ENCODE measurements at regions not wholly inside any gene's neighbourhood (a gene's known extent, or its start where the extent isn't known, plus 50 kb on each side); places are given as distances from the start of the nearest gene placed in this dataset.
"Not testable (repeated sequence)": the region's sequence is repeated elsewhere in the genome, so short reads cannot be mapped to it uniquely, and the experiment has no call there.

DNA sequence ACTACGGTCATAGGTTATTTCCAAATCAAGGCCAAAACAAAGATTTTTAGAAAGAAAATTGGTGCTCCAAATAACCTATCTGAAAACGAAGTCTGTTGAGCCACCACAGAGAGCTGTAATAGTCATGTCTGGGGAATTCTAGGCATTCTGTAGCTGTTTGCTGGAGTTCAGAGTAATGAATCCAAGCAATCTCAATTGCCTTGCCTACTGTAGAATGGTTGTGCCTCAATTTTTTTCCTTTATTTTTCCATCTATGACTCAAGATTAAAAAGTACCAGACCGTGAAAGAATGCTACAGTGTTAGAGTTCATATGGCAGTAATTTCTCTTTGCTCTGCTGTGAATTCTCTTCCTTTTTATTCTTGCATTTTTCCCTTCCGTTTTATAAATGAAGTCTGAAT lies 1007.2 kb upstream of the ALCAM start:
- H3K4me3 Mint-ChIP-seq: no peak overlapping the region
- no peaks in the 10 kb centered on the region for H3K27me3 Mint-ChIP-seq (ENCODE audit: insufficient read depth)
- no peak for DNase-seq (ENCODE audit: low spot score)
- intact Hi-C loops (cut with micrococcal nuclease): no loop called here
- H3K36me3 Mint-ChIP-seq (ENCODE audit: low read depth): no peaks in the 10 kb centered on the region
- H3K27ac Mint-ChIP-seq: no peak overlapping the region
- H3K4me1 Mint-ChIP-seq (ENCODE audit: low read depth): no peaks in the 10 kb centered on the region
- no peaks in the 10 kb centered on the region for H3K9me3 Mint-ChIP-seq

DNA sequence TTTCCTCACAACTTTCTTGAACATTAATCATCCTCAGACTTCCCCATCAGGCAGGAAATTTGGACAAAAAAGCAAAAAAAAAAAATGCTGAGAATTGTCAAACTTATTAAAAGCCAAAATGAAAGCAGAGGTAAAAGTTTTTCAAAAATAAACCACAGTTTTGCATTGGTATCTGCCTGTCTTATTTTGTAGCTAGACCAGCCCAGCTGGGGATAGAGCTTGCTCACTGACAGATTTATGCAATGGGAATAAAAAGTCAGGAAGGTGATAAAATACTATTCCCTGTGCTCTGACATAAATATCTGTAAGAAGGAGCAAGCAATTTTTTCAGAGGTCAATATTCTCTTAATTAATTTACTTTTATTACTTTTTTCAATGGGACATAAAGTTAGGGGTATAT lies 1006.7 kb upstream of the ALCAM start:
- intact Hi-C loops (cut with micrococcal nuclease): no loop called here
- no peaks in the 10 kb centered on the region for H3K27me3 Mint-ChIP-seq (ENCODE audit: insufficient read depth)
- H3K9me3 Mint-ChIP-seq: no peaks in the 10 kb centered on the region
- H3K27ac Mint-ChIP-seq: no peak overlapping the region
- H3K36me3 Mint-ChIP-seq (ENCODE audit: low read depth): no peaks in the 10 kb centered on the region
- no peak overlapping the region for H3K4me3 Mint-ChIP-seq
- H3K4me1 Mint-ChIP-seq (ENCODE audit: low read depth): no peaks in the 10 kb centered on the region
- no peak for DNase-seq (ENCODE audit: low spot score)

GRCh38 chr3:104361748-104362147 lies 1005.0 kb upstream of the ALCAM start:
- DNase-seq (ENCODE audit: low spot score); H3K27me3 Mint-ChIP-seq (ENCODE audit: insufficient read depth); H3K9me3 Mint-ChIP-seq; H3K27ac Mint-ChIP-seq; H3K4me3 Mint-ChIP-seq; H3K36me3 Mint-ChIP-seq (ENCODE audit: low read depth); H3K4me1 Mint-ChIP-seq (ENCODE audit: low read depth); intact Hi-C loops (cut with micrococcal nuclease): not testable (repeated sequence)

DNA sequence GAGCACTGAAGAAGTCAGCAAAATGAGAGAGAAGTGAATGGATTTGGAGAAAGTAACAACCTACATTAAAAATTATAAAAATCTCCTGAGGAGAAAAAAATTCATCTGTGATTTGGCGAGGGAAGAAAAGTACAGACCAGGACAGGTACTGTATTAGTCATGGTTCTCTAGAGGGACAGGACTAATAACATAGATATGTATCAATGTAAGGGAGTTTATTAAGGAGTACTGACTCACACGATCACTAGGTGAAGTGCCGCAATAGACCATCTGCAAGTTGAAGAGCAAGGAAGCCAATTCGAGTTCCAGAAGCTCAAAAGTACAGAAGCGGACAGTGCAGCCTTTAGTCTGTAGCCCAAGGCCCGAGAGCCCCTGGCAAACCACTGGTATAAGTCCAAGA lies 1004.4 kb upstream of the ALCAM start:
- no peak for DNase-seq (ENCODE audit: low spot score)
- H3K36me3 Mint-ChIP-seq (ENCODE audit: low read depth): no peaks in the 10 kb centered on the region
- H3K4me1 Mint-ChIP-seq (ENCODE audit: low read depth): no peaks in the 10 kb centered on the region
- H3K4me3 Mint-ChIP-seq: no peak overlapping the region
- H3K27ac Mint-ChIP-seq: no peak overlapping the region
- intact Hi-C loops (cut with micrococcal nuclease): no loop called here
- H3K27me3 Mint-ChIP-seq (ENCODE audit: insufficient read depth): no peaks in the 10 kb centered on the region
- no peaks in the 10 kb centered on the region for H3K9me3 Mint-ChIP-seq

DNA sequence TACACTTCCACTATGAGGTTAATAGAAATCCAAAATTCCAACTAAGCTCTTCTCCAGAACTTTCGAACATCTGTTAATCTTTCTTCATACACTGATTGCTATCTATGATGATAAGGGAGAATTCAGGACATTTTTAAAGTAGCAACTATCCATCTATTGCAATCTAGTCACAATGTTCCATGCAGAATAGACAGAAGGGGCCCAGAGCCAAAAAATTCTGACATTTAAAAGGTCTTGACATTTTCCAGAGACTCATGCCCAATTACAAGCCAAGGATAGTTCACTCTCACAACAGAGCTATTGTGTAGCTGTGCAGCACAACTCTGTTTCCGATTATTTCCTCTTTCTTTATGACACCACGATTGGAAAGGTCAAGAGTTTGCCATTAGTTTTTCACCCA lies 999.7 kb upstream of the ALCAM start:
- Mint-ChIP-seq H3K27me3 (ENCODE audit: insufficient read depth) (no peaks in the 10 kb centered on the region), H3K4me3 (no peak overlapping the region), H3K4me1 (ENCODE audit: low read depth) (no peaks in the 10 kb centered on the region), H3K9me3 (no peaks in the 10 kb centered on the region), H3K27ac (no peak overlapping the region), H3K36me3 (ENCODE audit: low read depth) (no peaks in the 10 kb centered on the region)
- intact Hi-C loops (cut with micrococcal nuclease): no loop called here
- no peak for DNase-seq (ENCODE audit: low spot score)

DNA sequence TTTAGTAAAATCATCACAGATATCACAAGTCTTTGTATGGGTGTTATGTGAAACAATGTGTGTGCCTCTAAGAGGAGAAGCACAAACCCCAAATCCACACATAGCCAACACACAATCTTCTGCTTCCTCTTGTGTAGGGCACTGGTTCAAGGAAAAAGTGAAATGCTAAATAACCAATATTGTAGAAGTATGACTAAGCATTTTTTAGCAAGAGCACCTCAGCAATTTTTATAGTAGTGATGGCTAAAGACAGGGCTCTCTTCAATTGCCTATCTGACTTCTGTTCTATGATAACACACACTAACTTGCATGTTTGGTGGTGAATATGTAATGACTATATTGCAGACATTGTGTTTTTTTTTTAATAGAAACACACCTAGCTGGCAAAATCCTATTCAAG lies 997.9 kb upstream of the ALCAM start:
- Mint-ChIP-seq H3K27ac (no peak overlapping the region), H3K27me3 (ENCODE audit: insufficient read depth) (no peaks in the 10 kb centered on the region), H3K4me3 (no peak overlapping the region), H3K4me1 (ENCODE audit: low read depth) (no peaks in the 10 kb centered on the region), H3K36me3 (ENCODE audit: low read depth) (no peaks in the 10 kb centered on the region), H3K9me3 (no peaks in the 10 kb centered on the region)
- intact Hi-C loops (cut with micrococcal nuclease): no loop called here
- DNase-seq (ENCODE audit: low spot score): no peak

GRCh38 chr3:104385421-104385820 lies 981.3 kb upstream of the ALCAM start:
- no peak overlapping the region for H3K27ac Mint-ChIP-seq
- no peaks in the 10 kb centered on the region for H3K36me3 Mint-ChIP-seq (ENCODE audit: low read depth)
- no peaks in the 10 kb centered on the region for H3K27me3 Mint-ChIP-seq (ENCODE audit: insufficient read depth)
- peaks cover 7% of the 10 kb centered on the region for H3K9me3 Mint-ChIP-seq
- no peak for DNase-seq (ENCODE audit: low spot score)
- H3K4me3 Mint-ChIP-seq: no peak overlapping the region
- no peaks in the 10 kb centered on the region for H3K4me1 Mint-ChIP-seq (ENCODE audit: low read depth)
- intact Hi-C loops (cut with micrococcal nuclease): no loop called here

DNA sequence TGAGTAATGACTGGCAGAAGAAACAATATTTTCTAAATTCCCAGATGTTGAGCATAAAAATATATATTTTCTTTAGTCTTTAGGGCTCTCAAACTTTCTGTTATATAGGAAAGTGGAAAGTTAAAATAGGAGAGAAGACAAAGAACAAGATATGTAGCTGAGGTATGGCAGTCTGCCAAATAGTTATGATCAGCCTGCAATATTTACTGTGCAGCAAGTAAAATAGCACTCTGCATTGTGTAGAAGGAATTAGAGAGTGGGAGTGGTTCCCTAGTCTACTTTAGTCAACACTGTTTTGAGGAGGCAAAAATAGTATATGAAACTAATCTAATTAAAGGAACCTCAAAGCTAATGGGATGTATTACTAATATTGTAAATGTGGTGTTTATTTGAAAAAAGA lies 978.1 kb upstream of the ALCAM start:
- H3K4me1 Mint-ChIP-seq (ENCODE audit: low read depth): no peaks in the 10 kb centered on the region
- H3K27me3 Mint-ChIP-seq (ENCODE audit: insufficient read depth): no peaks in the 10 kb centered on the region
- no peak overlapping the region for H3K27ac Mint-ChIP-seq
- no peaks in the 10 kb centered on the region for H3K36me3 Mint-ChIP-seq (ENCODE audit: low read depth)
- peaks cover 1% of the 10 kb centered on the region for H3K9me3 Mint-ChIP-seq
- DNase-seq (ENCODE audit: low spot score): no peak
- intact Hi-C loops (cut with micrococcal nuclease): no loop called here
- H3K4me3 Mint-ChIP-seq: no peak overlapping the region

DNA sequence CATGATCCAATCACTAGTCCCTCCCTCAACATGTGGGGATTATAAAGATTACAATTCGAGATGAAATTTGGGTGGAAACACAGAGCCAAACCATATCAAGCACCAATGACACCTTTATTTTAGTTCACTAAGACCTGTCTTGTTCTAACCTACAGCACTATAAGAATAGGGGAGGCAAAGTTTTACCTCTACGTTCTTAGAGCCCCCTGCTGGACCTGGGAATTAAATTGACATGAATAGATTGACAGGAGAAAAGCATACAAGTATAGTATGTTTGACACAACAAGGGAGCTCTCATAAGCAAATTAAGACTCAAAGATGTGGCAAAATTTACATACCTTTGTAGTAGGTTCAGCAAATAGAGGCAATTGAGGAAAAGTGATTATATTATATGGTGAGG lies 974.4 kb upstream of the ALCAM start:
- no peaks in the 10 kb centered on the region for H3K9me3 Mint-ChIP-seq
- DNase-seq (ENCODE audit: low spot score): no peak
- H3K4me1 Mint-ChIP-seq (ENCODE audit: low read depth): no peaks in the 10 kb centered on the region
- no peak overlapping the region for H3K27ac Mint-ChIP-seq
- no peaks in the 10 kb centered on the region for H3K27me3 Mint-ChIP-seq (ENCODE audit: insufficient read depth)
- intact Hi-C loops (cut with micrococcal nuclease): no loop called here
- H3K36me3 Mint-ChIP-seq (ENCODE audit: low read depth): no peaks in the 10 kb centered on the region
- H3K4me3 Mint-ChIP-seq: no peak overlapping the region

DNA sequence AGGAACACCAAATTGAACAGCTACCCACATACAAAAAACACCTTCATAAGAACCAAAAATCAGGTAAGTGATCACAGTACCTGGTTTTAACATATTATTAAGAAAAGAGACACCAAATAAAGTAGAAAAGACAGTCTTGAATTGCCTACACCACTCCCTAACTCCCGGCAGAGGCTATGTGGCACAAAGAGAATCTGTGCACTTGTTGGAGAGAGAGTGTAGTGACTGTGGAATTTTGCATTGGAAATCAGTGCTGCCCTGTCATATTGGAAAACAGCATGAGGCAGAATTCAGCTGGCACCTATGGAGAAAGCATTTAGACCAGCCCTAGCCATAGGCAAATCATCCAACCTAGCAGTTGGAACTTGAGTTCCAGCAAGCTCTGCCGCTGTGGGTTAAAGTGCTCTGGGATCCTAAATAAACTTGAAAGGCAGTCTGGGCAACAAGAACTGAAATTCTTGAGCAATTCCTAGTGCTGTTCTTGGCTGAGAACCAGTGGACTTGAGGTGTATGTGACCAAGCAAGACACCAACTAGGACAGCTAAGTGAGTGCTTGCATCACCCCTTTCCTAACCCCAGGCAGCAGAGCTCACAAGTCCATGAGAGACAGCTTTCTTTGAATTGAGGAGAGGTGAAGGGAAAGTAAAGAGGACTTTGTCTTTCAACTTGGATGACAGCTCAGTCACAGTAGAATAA lies 969.6 kb upstream of the ALCAM start:
- H3K36me3 Mint-ChIP-seq (ENCODE audit: low read depth): no peaks in the 10 kb centered on the region
- no peak overlapping the region for H3K4me3 Mint-ChIP-seq
- H3K9me3 Mint-ChIP-seq: peaks cover 6% of the 10 kb centered on the region
- no peaks in the 10 kb centered on the region for H3K27me3 Mint-ChIP-seq (ENCODE audit: insufficient read depth)
- intact Hi-C loops (cut with micrococcal nuclease): no loop called here
- H3K4me1 Mint-ChIP-seq (ENCODE audit: low read depth): no peaks in the 10 kb centered on the region
- no peak for DNase-seq (ENCODE audit: low spot score)
- no peak overlapping the region for H3K27ac Mint-ChIP-seq

GRCh38 chr3:104397713-104398112 lies 969.0 kb upstream of the ALCAM start:
- no peaks in the 10 kb centered on the region for H3K36me3 Mint-ChIP-seq (ENCODE audit: low read depth)
- no peak for DNase-seq (ENCODE audit: low spot score)
- peaks cover 6% of the 10 kb centered on the region for H3K9me3 Mint-ChIP-seq
- no peak overlapping the region for H3K4me3 Mint-ChIP-seq
- intact Hi-C loops (cut with micrococcal nuclease): no loop called here
- no peaks in the 10 kb centered on the region for H3K4me1 Mint-ChIP-seq (ENCODE audit: low read depth)
- H3K27ac Mint-ChIP-seq: no peak overlapping the region
- H3K27me3 Mint-ChIP-seq (ENCODE audit: insufficient read depth): no peaks in the 10 kb centered on the region

- no peak for DNase-seq (ENCODE audit: low spot score)
Measured at GRCh38 chr3:104402902-104403301, 963.8 kb upstream of the ALCAM start.

DNA sequence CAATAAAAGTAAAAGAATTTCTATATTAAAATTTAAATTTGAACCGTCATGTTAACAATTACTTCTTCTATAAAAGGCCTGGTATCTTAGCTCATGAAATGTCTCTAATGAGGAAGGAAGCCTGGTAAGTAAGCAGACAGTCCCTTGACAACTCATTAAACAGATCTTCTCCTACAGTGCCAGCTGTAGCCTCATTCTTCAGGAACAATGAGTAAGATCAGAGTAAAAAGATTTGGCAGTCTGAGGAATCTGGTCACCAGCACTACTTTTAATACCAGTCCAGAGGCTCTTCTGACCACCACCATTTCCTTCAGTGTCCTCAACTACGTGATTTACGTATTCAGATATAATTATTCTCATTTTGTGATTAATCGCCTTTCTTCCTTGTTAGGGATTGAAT lies 955.0 kb upstream of the ALCAM start:
- Mint-ChIP-seq H3K4me3 (no peak overlapping the region), H3K4me1 (ENCODE audit: low read depth) (no peaks in the 10 kb centered on the region), H3K27me3 (ENCODE audit: insufficient read depth) (no peaks in the 10 kb centered on the region), H3K9me3 (no peaks in the 10 kb centered on the region), H3K27ac (no peak overlapping the region), H3K36me3 (ENCODE audit: low read depth) (no peaks in the 10 kb centered on the region)
- DNase-seq (ENCODE audit: low spot score): no peak
- intact Hi-C loops (cut with micrococcal nuclease): no loop called here

More at GRCh38 chr3:104402902-104403301, 963.8 kb upstream of the ALCAM start:
- H3K9me3 Mint-ChIP-seq: peaks cover 6% of the 10 kb centered on the region
- intact Hi-C loops (cut with micrococcal nuclease): no loop called here
- no peaks in the 10 kb centered on the region for H3K36me3 Mint-ChIP-seq (ENCODE audit: low read depth)
- no peaks in the 10 kb centered on the region for H3K27me3 Mint-ChIP-seq (ENCODE audit: insufficient read depth)
- H3K4me3 Mint-ChIP-seq: no peak overlapping the region
- H3K27ac Mint-ChIP-seq: no peak overlapping the region
- H3K4me1 Mint-ChIP-seq (ENCODE audit: low read depth): no peaks in the 10 kb centered on the region
